Spleen (tissue), 7 donors: ENCODE measurements at regions not wholly inside any gene's neighbourhood (a gene's known extent, or its start where the extent isn't known, plus 50 kb on each side); places are given as distances from the start of the nearest gene placed in this dataset.
A peak's percentile ranks its signal among the peaks of the same experiment; 100 is the strongest.

ENCODE experiments used
- POLR2AphosphoS5 ChIP-seq, 3 donors: sonication (generic); formaldehyde crosslinking; IDR thresholded peaks; one replicate each; pipeline ENCODE4 v1.5.1; 2017; ENCODE audit warnings: antibody characterized with exemption in 3 of 3
- TF ChIP-seq, protein P1 (sequence below), 11 experiments: fragments of 200-600 bp in 7 of 11; fragments of 450-650 bp in 4 of 11; sonication (generic) in 4 of 11; IDR thresholded peaks in 8 of 11; conservative IDR thresholded peaks in 3 of 11; 1 replicate in 7 of 11; 2 replicates in 4 of 11; pipeline versions ENCODE4 v1.4.0 to v1.8.0; 2016 to 2021; ENCODE audit warnings: antibody characterized with exemption in 11 of 11, inconsistent platforms in 4 of 11, mild to moderate bottlenecking in 1 of 11
- donor health status: DM: no; HTN: no; CAD: no; lungs with moderate emphysema.
- donor health status: DM: no; HTN: no; CAD: no.
- donor health status: DM: no; HTN: no; CAD: no.

DNA sequence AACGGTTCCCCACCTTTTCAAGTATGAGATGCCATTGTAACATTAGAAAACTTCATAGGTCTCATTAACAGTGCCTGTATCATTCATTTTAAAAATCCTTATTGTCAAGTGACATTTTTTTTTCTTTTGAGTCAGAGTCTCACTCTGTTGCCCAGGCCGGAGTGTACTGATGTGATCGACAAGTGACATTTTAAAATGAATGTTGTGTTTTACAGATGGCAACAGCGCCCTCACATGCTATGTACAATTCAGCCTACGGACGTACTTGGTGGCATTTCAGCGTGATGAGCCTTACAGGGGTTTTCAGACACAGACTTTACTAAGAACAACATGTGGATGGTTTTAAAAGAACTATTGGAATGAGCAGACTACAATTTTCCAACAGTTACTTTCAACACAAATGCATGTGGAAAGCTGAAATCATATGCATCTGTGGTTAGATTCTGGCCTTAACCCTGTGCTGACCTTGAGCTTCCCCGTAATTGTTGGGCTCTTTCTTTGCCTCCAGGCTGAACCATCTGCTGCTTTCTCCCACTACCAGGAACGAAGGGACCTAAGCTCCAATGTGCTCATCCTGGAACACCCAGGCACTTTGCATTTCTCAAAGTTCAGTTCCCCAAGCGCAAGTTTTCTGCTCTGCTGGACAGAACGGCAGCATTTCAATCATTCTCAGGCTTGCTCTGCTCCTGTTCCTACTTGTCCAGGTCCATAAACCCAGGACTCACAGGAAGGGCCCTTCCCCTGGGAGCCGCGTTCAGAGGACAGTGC, 119.9 kb upstream of the NDUFV2 start:
- TF ChIP-seq, protein P1, sequence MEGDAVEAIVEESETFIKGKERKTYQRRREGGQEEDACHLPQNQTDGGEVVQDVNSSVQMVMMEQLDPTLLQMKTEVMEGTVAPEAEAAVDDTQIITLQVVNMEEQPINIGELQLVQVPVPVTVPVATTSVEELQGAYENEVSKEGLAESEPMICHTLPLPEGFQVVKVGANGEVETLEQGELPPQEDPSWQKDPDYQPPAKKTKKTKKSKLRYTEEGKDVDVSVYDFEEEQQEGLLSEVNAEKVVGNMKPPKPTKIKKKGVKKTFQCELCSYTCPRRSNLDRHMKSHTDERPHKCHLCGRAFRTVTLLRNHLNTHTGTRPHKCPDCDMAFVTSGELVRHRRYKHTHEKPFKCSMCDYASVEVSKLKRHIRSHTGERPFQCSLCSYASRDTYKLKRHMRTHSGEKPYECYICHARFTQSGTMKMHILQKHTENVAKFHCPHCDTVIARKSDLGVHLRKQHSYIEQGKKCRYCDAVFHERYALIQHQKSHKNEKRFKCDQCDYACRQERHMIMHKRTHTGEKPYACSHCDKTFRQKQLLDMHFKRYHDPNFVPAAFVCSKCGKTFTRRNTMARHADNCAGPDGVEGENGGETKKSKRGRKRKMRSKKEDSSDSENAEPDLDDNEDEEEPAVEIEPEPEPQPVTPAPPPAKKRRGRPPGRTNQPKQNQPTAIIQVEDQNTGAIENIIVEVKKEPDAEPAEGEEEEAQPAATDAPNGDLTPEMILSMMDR (IDR thresholded peaks at IDR 0.05 in 8 of 11, conservative IDR thresholded peaks at IDR 0.05 in 3 of 11): peak in 5 of 11 experiments; percentile 14 to 38 (median 28)
- no peak for TF ChIP-seq POLR2AphosphoS5 (IDR thresholded peaks at IDR 0.05)
